WERI-Rb-1 (cell line): ENCODE measurements at regions not wholly inside any gene's neighbourhood (a gene's known extent, or its start where the extent isn't known, plus 50 kb on each side); places are given as distances from the start of the nearest gene placed in this dataset.

ENCODE experiments used
- DNase-seq: peaks from one replicate; pipeline ENCODE4 v3.0.0-alpha.2; 2020
- H3K27ac ChIP-seq: fragments of 250-450 bp; sonication (Bioruptor Pico); 2 replicates; pipeline ENCODE4 v1.5.1; 2020; ENCODE audit warnings: mild to moderate bottlenecking, moderate library complexity
- H3K27me3 ChIP-seq: fragments of 250-450 bp; sonication (Bioruptor Pico); 2 replicates; pipeline ENCODE4 v1.5.1; 2021; ENCODE audit warnings: mild to moderate bottlenecking, low read depth, moderate library complexity; ENCODE audit not compliant: insufficient read depth, severe bottlenecking
- H3K36me3 ChIP-seq: fragments of 250-450 bp; sonication (Bioruptor Pico); 2 replicates; pipeline ENCODE4 v1.5.1; 2020; ENCODE audit warnings: mild to moderate bottlenecking, moderate library complexity
- H3K4me3 ChIP-seq: 2 replicates; pipeline ENCODE4 v1.5.1; 2011; ENCODE audit warnings: low read depth, mild to moderate bottlenecking, control low read depth, low read length
- H3K9me3 ChIP-seq: fragments of 250-450 bp; sonication (Bioruptor Pico); 2 replicates; pipeline ENCODE4 v1.5.1; 2021; ENCODE audit warnings: mild to moderate bottlenecking, moderate library complexity; ENCODE audit not compliant: severe bottlenecking
- TF ChIP-seq, protein P1 (sequence below): IDR thresholded peaks from 2 replicates; pipeline ENCODE4 v1.5.1; 2011; ENCODE audit warnings: low read depth, mild to moderate bottlenecking, control low read depth, inconsistent platforms, low read length

DNA sequence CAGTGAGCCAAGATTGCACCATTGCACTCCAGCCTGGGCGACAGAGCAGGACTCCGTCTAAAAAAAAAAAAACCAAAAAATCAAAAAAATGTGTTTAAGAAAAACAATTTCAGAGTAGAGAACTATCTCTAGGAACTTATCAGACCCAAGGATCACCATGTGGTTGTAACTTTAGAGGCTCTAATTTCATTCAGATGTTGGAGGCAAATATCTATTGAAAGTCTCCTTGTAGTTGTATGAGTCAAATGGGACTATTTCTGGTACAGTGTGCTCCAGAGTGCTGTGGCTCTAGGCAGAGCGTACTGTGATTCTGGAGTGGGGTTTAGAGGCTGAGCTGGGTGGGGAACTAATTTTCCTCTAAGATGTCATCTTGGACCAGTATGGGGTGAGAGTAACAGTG, 398.7 kb downstream of the SHQ1 start:
- H3K9me3 ChIP-seq = no peaks in the 10 kb centered on the region
- H3K27ac ChIP-seq = no peak overlapping the region
- DNase-seq = no peak
- peaks cover 18% of the 10 kb centered on the region for H3K36me3 ChIP-seq
- H3K4me3 ChIP-seq = no peak overlapping the region
- H3K27me3 ChIP-seq = no peaks in the 10 kb centered on the region
- TF ChIP-seq, protein P1, sequence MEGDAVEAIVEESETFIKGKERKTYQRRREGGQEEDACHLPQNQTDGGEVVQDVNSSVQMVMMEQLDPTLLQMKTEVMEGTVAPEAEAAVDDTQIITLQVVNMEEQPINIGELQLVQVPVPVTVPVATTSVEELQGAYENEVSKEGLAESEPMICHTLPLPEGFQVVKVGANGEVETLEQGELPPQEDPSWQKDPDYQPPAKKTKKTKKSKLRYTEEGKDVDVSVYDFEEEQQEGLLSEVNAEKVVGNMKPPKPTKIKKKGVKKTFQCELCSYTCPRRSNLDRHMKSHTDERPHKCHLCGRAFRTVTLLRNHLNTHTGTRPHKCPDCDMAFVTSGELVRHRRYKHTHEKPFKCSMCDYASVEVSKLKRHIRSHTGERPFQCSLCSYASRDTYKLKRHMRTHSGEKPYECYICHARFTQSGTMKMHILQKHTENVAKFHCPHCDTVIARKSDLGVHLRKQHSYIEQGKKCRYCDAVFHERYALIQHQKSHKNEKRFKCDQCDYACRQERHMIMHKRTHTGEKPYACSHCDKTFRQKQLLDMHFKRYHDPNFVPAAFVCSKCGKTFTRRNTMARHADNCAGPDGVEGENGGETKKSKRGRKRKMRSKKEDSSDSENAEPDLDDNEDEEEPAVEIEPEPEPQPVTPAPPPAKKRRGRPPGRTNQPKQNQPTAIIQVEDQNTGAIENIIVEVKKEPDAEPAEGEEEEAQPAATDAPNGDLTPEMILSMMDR = no peak

- DNase-seq = no peak
- H3K4me3 ChIP-seq = no peak overlapping the region
- H3K27me3 ChIP-seq = no peaks in the 10 kb centered on the region
Observed at GRCh38 chr3:72448858-72449257, 399.4 kb downstream of the SHQ1 start.

GRCh38 chr3:72448375-72448823, 399.8 kb downstream of the SHQ1 start:
- no peak overlapping the region for H3K4me3 ChIP-seq
- no peak overlapping the region for H3K27ac ChIP-seq
- no peaks in the 10 kb centered on the region for H3K27me3 ChIP-seq
- no peaks in the 10 kb centered on the region for H3K9me3 ChIP-seq
- peaks cover 29% of the 10 kb centered on the region for H3K36me3 ChIP-seq
- no peak for DNase-seq
- TF ChIP-seq, protein P1 = no peak

More at GRCh38 chr3:72448858-72449257, 399.4 kb downstream of the SHQ1 start:
- no peak overlapping the region for H3K27ac ChIP-seq
- peaks cover 24% of the 10 kb centered on the region for H3K36me3 ChIP-seq
- H3K9me3 ChIP-seq = no peaks in the 10 kb centered on the region
- TF ChIP-seq, protein P1 = no peak

DNA sequence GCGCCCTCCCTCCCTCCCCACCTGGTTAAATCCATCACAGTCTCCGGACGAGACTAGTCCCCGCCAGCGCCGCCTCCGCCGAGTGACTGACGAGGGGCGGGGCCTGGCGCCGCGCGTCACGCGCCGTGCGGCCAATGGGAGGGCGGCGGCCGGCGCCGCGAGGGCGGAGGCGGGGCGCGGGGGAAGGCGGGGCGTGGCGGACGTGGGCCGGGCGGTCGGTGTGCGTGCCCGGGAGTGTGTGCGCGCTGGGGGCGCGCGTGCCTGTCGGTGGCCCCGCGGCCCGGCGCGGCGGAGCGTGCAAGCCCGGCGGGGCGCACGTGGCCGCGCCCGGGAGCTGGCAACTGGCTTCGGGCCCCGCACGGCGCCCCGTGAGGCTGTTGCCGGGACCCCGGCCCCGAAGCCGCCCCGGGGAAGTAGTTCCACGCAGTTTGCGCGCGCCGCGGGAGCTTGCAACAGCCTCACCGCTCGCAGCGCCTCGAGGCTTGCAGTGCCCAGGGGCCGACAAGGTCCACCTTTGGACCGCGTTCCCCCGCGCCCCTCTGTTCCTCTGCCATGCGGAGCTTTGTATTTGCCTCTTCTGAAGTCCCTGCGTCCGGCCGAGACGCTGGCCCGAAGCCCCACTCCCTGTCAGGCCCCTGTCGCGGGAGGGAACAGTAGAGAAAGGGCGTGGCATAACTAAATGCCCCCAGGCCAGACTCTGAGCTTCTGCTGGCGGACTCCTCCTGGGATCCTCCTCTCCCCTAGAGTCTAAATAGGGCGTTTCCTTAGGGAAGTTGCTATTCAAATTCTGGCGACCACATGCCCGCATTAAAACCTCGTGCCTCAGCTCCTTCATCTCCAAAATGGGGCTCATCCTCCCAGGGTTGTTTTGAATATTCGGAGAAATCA, 400.9 kb downstream of the SHQ1 start:
- peak; percentile 90 for DNase-seq
- Histone ChIP-seq H3K9me3 (no peaks in the 10 kb centered on the region), H3K27me3 (no peaks in the 10 kb centered on the region), H3K36me3 (peaks cover 36% of the 10 kb centered on the region), H3K4me3 (peak overlapping the region; percentile 92), H3K27ac (peak overlapping the region; percentile 97)
- TF ChIP-seq, protein P1 = no peak

- Histone ChIP-seq H3K4me3 (peak within 1 kb of the TSS; percentile 92), H3K27ac (peak within 1 kb of the TSS; percentile 97), H3K27me3 (no peaks in the 10 kb centered on the region), H3K9me3 (no peaks in the 10 kb centered on the region), H3K36me3 (peaks cover 36% of the 10 kb centered on the region)
- no peak for DNase-seq
- TF ChIP-seq, protein P1 = no peak
Observed at GRCh38 chr3:72446218-72447058, 401.8 kb downstream of the SHQ1 start, which contains the start of gene RYBP. TSS of gene RYBP (minus strand) at chr3:72446621.
